HG03439 (cell line): ENCODE measurements at regions not wholly inside any gene's neighbourhood (a gene's known extent, or its start where the extent isn't known, plus 50 kb on each side); places are given as distances from the start of the nearest gene placed in this dataset.

Experiments used
- ATAC-seq: cut with Tn5 transposase; IDR thresholded peaks from one replicate; pipeline ENCODE4 v1.9.1; 2021; ENCODE audit warnings: mild to moderate bottlenecking, moderate library complexity; ENCODE audit not compliant: unreplicated experiment

- ATAC-seq, result no peak
These were observed 132.7 kb downstream of the RDH14 start for GRCh38 chr2:18427762-18428161.

GRCh38 chr2:18426174-18426573 lies 134.3 kb downstream of the RDH14 start:
- ATAC-seq, result no peak

GRCh38 chr2:18425210-18425703 lies 135.2 kb downstream of the RDH14 start:
- no peak for ATAC-seq

GRCh38 chr2:18423636-18424035 lies 136.8 kb downstream of the RDH14 start:
- ATAC-seq, result no peak

- no peak for ATAC-seq
These were observed 137.9 kb downstream of the RDH14 start for GRCh38 chr2:18422432-18423165.

GRCh38 chr2:18413676-18414396 lies 146.6 kb downstream of the RDH14 start:
- no peak for ATAC-seq

- ATAC-seq, result no peak
These were observed 147.3 kb downstream of the RDH14 start for GRCh38 chr2:18412980-18413675.

GRCh38 chr2:18411626-18412025 lies 148.8 kb downstream of the RDH14 start:
- no peak for ATAC-seq

- ATAC-seq, result no peak
These were observed 149.9 kb downstream of the RDH14 start for GRCh38 chr2:18410543-18410942.

GRCh38 chr2:18408638-18409037 lies 151.8 kb downstream of the RDH14 start:
- ATAC-seq, result no peak

- ATAC-seq, result no peak
These were observed 154.2 kb downstream of the RDH14 start for GRCh38 chr2:18406219-18406618.

- ATAC-seq, result no peak
These were observed 155.7 kb downstream of the RDH14 start for GRCh38 chr2:18404708-18405107.

GRCh38 chr2:18403921-18404522 lies 156.4 kb downstream of the RDH14 start:
- ATAC-seq, result no peak

- ATAC-seq, result no peak
These were observed 157.6 kb downstream of the RDH14 start for GRCh38 chr2:18402831-18403230.

GRCh38 chr2:18401471-18401870 lies 159.0 kb downstream of the RDH14 start:
- no peak for ATAC-seq

- ATAC-seq, result no peak
These were observed 160.9 kb downstream of the RDH14 start for GRCh38 chr2:18399601-18400000.

GRCh38 chr2:18398833-18399232 lies 161.6 kb downstream of the RDH14 start:
- no peak for ATAC-seq

GRCh38 chr2:18396329-18397010 lies 164.0 kb downstream of the RDH14 start:
- ATAC-seq, result no peak

- no peak for ATAC-seq
These were observed 164.9 kb downstream of the RDH14 start for GRCh38 chr2:18395555-18395954.

- peak; percentile 96 for ATAC-seq
These were observed 172.8 kb downstream of the RDH14 start for GRCh38 chr2:18387441-18388206.
